ENCODE measurements at regions not wholly inside any gene's neighbourhood (a gene's known extent, or its start where the extent isn't known, plus 50 kb on each side); places are given as distances from the start of the nearest gene placed in this dataset.

DNA sequence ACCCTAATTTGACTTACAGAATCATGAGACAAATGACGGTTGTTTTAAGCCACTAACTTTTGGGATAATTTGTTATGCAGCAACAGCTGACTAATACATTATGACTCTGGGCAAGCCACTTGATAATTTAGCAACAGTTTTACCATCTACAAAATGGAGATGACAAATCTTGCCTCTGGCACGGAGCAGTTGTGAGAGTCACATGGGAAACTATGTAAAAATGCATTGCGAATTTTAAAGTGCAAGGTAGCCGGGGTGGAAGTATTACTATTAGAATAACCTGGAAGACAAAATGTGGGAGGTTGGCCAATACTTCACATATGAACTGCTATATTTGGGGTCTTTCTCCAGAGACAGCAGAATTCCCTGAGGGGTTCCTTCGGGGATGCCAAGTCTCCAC, 328.7 kb downstream of the CTTN start:
- H3K36me3 ChIP-seq (ENCODE audit: control insufficient read depth in 4 of 4, insufficient read depth in 3 of 4, low read depth in 1 of 4, low read length in 3 of 4), result no peaks in the 10 kb centered on the region
- 95% methylated on average over 5 of the region's 5 CpGs for WGBS
- no peak for TF ChIP-seq FOXA2 (IDR thresholded peaks at IDR 0.05)
- DNase-seq (ENCODE audit: low spot score), result no peak
- H3K4me1 ChIP-seq (ENCODE audit: control insufficient read depth in 4 of 4, insufficient read depth in 4 of 4, low read length in 3 of 4), result no peaks in the 10 kb centered on the region
- no peaks in the 10 kb centered on the region for H3K9me3 ChIP-seq (ENCODE audit: control insufficient read depth in 4 of 4, low read length in 3 of 4)
- no peak overlapping the region for H3K27ac ChIP-seq (ENCODE audit: low read depth in 1 of 2, low read length in 2 of 2)
- H3K4me3 ChIP-seq (ENCODE audit: low read depth in 1 of 3, low read length in 3 of 3), result no peak overlapping the region
- no peaks in the 10 kb centered on the region for H3K27me3 ChIP-seq (ENCODE audit: control insufficient read depth in 4 of 4, insufficient read depth in 4 of 4, low read length in 3 of 4)
- H3K9ac ChIP-seq (ENCODE audit: low read depth in 1 of 2, low read length in 2 of 2), result no peak overlapping the region

DNA sequence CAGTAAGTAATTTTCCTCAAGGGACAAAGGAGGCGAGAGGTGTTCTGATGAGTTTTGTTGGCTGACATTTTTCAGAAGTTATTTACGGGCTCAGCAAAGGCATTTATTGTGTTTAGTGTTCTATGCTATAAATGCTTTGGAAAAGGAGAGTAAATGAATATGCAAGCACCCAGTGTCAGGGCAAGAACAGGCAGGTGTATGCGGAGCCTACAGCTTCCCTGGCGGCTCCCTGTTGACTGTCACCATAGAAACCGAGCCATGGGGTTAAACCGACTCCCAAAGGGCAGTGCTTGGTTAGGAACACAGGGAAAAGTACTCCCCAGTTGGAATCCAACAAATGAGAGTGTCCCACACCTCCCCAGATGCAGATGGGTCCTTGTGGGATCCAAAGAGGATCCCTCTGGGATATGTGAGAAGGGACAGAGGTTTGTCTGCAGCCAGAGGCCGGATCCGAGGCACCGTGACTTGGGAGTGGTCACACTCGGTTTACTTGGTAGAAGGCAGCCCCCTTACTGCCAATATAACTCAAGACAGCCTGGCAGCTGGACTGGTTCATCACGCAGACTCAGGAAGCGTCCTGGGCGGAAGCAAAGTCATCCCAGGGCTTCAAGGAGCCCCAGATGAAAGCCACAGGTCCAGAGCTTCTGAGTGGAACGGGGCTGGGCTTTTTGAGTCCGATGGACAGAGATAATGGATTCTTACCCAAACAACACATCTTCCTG, 329.7 kb downstream of the CTTN start:
- 83% methylated on average over 15 of the region's 15 CpGs for WGBS
- TF ChIP-seq FOXA2 (IDR thresholded peaks at IDR 0.05) (no peak), RAD21 (IDR thresholded peaks at IDR 0.05) (no peak), GABPA (IDR thresholded peaks at IDR 0.05 in 1 of 2, conservative IDR thresholded peaks at IDR 0.05 in 1 of 2) (no peak), SP1 (IDR thresholded peaks at IDR 0.05) (no peak), FOXA1 (IDR thresholded peaks at IDR 0.05) (no peak), JUND (IDR thresholded peaks at IDR 0.05) (no peak), HNF4G (IDR thresholded peaks at IDR 0.05) (no peak), YY1 (IDR thresholded peaks at IDR 0.05) (no peak)
- TF ChIP-seq, protein P1, sequence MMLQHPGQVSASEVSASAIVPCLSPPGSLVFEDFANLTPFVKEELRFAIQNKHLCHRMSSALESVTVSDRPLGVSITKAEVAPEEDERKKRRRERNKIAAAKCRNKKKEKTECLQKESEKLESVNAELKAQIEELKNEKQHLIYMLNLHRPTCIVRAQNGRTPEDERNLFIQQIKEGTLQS (IDR thresholded peaks at IDR 0.05), result no peak
- TF ChIP-seq, protein P2, sequence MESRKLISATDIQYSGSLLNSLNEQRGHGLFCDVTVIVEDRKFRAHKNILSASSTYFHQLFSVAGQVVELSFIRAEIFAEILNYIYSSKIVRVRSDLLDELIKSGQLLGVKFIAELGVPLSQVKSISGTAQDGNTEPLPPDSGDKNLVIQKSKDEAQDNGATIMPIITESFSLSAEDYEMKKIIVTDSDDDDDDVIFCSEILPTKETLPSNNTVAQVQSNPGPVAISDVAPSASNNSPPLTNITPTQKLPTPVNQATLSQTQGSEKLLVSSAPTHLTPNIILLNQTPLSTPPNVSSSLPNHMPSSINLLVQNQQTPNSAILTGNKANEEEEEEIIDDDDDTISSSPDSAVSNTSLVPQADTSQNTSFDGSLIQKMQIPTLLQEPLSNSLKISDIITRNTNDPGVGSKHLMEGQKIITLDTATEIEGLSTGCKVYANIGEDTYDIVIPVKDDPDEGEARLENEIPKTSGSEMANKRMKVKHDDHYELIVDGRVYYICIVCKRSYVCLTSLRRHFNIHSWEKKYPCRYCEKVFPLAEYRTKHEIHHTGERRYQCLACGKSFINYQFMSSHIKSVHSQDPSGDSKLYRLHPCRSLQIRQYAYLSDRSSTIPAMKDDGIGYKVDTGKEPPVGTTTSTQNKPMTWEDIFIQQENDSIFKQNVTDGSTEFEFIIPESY (IDR thresholded peaks at IDR 0.05), result no peak
- Histone ChIP-seq H3K9ac (ENCODE audit: low read depth in 1 of 2, low read length in 2 of 2) (no peak overlapping the region), H3K27me3 (ENCODE audit: control insufficient read depth in 4 of 4, insufficient read depth in 4 of 4, low read length in 3 of 4) (no peaks in the 10 kb centered on the region), H3K36me3 (ENCODE audit: control insufficient read depth in 4 of 4, insufficient read depth in 3 of 4, low read depth in 1 of 4, low read length in 3 of 4) (no peaks in the 10 kb centered on the region), H3K9me3 (ENCODE audit: control insufficient read depth in 4 of 4, low read length in 3 of 4) (no peaks in the 10 kb centered on the region), H3K4me1 (ENCODE audit: control insufficient read depth in 4 of 4, insufficient read depth in 4 of 4, low read length in 3 of 4) (no peaks in the 10 kb centered on the region), H3K27ac (ENCODE audit: low read depth in 1 of 2, low read length in 2 of 2) (no peak overlapping the region), H3K4me3 (ENCODE audit: low read depth in 1 of 3, low read length in 3 of 3) (no peak overlapping the region)
- no peak for DNase-seq (ENCODE audit: low spot score)

DNA sequence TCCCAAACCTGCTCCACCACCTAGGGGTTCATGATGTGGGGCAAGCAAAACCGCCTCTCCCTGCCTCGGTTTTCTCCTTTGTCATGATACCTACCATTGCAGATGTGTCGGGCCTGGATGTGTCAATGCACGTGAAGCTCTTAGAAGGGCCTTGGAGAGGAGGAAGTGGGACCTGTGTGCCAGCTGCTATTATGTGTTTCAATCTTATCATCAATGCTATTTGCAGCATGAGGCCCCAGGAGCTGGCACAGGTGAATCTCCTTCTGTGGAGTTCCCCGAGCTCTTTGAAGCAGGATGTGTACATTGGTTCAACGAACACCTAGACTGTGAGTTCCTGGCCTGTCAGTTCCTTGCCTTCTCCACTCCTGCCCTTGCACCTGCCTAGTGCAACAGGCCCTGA, 331.6 kb downstream of the CTTN start:
- WGBS, result 89% methylated on average over 6 of the region's 6 CpGs
- Histone ChIP-seq H3K27ac (ENCODE audit: low read depth in 1 of 2, low read length in 2 of 2) (no peak overlapping the region), H3K9ac (ENCODE audit: low read depth in 1 of 2, low read length in 2 of 2) (no peak overlapping the region), H3K4me3 (ENCODE audit: low read depth in 1 of 3, low read length in 3 of 3) (no peak overlapping the region), H3K36me3 (ENCODE audit: control insufficient read depth in 4 of 4, insufficient read depth in 3 of 4, low read depth in 1 of 4, low read length in 3 of 4) (no peaks in the 10 kb centered on the region), H3K4me1 (ENCODE audit: control insufficient read depth in 4 of 4, insufficient read depth in 4 of 4, low read length in 3 of 4) (no peaks in the 10 kb centered on the region), H3K27me3 (ENCODE audit: control insufficient read depth in 4 of 4, insufficient read depth in 4 of 4, low read length in 3 of 4) (no peaks in the 10 kb centered on the region), H3K9me3 (ENCODE audit: control insufficient read depth in 4 of 4, low read length in 3 of 4) (no peaks in the 10 kb centered on the region)
- no peak for DNase-seq (ENCODE audit: low spot score)
- TF ChIP-seq JUND (IDR thresholded peaks at IDR 0.05) (no peak), RAD21 (IDR thresholded peaks at IDR 0.05) (no peak), HNF4A (conservative IDR thresholded peaks at IDR 0.05) (no peak), YY1 (IDR thresholded peaks at IDR 0.05) (no peak), TAF1 (conservative IDR thresholded peaks at IDR 0.05) (no peak), EGR1 (IDR thresholded peaks at IDR 0.05; ENCODE audit: low read depth in 2 of 2) (no peak), FOXA1 (IDR thresholded peaks at IDR 0.05) (no peak), NR2F2 (IDR thresholded peaks at IDR 0.05) (no peak), HNF4G (IDR thresholded peaks at IDR 0.05) (no peak), GABPA (IDR thresholded peaks at IDR 0.05 in 1 of 2, conservative IDR thresholded peaks at IDR 0.05 in 1 of 2) (no peak), SP1 (IDR thresholded peaks at IDR 0.05) (no peak), RXRA (IDR thresholded peaks at IDR 0.05) (no peak)
- TF ChIP-seq, protein P3, sequence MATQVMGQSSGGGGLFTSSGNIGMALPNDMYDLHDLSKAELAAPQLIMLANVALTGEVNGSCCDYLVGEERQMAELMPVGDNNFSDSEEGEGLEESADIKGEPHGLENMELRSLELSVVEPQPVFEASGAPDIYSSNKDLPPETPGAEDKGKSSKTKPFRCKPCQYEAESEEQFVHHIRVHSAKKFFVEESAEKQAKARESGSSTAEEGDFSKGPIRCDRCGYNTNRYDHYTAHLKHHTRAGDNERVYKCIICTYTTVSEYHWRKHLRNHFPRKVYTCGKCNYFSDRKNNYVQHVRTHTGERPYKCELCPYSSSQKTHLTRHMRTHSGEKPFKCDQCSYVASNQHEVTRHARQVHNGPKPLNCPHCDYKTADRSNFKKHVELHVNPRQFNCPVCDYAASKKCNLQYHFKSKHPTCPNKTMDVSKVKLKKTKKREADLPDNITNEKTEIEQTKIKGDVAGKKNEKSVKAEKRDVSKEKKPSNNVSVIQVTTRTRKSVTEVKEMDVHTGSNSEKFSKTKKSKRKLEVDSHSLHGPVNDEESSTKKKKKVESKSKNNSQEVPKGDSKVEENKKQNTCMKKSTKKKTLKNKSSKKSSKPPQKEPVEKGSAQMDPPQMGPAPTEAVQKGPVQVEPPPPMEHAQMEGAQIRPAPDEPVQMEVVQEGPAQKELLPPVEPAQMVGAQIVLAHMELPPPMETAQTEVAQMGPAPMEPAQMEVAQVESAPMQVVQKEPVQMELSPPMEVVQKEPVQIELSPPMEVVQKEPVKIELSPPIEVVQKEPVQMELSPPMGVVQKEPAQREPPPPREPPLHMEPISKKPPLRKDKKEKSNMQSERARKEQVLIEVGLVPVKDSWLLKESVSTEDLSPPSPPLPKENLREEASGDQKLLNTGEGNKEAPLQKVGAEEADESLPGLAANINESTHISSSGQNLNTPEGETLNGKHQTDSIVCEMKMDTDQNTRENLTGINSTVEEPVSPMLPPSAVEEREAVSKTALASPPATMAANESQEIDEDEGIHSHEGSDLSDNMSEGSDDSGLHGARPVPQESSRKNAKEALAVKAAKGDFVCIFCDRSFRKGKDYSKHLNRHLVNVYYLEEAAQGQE (IDR thresholded peaks at IDR 0.05), result no peak
- TF ChIP-seq, protein P1 (IDR thresholded peaks at IDR 0.05), result no peak
- TF ChIP-seq, protein P4, sequence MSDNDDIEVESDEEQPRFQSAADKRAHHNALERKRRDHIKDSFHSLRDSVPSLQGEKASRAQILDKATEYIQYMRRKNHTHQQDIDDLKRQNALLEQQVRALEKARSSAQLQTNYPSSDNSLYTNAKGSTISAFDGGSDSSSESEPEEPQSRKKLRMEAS (IDR thresholded peaks at IDR 0.05), result no peak
- TF ChIP-seq, protein P2 (IDR thresholded peaks at IDR 0.05), result no peak

Data from liver (tissue), 7 donors.